Stimulated activated CD8-positive, alpha-beta memory T cell treated with anti-CD3 and anti-CD28 coated beads, Interleukin-15, amount 100 ng/mL, for 48 hours (primary cell): ENCODE measurements at regions not wholly inside any gene's neighbourhood (a gene's known extent, or its start where the extent isn't known, plus 50 kb on each side); places are given as distances from the start of the nearest gene placed in this dataset.

Experiments used
- DNase-seq, 2 donors: peaks; one replicate each; pipeline ENCODE4 v3.0.0-alpha.2; 2020; ENCODE audit warnings: low read depth in 2 of 2

DNA sequence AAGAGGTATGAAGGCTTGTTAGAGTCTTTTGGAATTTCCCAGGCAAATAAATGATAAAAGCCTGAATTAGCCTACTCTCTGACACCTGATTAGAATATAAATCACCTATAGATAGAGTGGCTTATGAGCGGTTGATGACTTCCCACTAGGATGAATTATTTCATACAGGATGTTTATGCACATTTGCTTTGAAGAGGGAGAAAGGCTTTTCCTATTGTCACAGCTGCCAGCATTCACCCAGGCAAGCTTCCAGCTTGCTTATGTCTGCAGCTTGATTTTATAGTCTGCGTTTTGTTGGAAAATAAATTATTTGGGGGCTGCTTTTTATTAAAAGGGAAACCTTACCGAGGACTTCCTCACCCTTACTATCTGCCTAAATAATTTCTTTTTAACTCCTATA lies 51.3 kb upstream of the EIF2S2 start:
- no peak for DNase-seq

DNA sequence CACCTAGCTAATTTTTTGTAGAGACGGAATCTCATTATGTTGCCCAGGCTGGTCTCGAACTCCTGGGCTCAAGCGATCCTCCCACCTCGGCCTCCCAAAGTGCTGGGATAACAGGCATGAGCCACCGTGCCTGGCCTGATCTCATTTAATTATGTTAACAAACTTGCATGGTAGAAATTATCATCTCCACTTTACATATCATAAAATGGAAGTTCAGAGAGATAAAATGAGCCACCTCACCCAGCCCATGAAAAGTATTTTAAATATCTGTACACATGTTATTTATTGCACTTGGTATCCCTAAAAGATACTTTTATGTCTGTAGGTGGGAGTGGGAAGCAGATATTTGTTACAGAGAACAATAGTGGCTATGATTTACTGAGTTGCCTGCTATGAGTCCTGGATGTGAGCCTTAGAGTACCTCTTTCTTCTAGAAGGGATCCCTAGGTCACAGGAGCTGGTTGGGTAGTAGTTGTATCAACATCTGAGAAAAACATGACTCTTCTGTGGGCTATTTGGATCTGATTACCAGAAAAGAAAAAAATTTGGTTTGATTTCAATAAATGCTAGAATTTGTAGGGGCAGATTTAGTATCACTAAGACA lies 52.4 kb upstream of the EIF2S2 start:
- no peak for DNase-seq

DNA sequence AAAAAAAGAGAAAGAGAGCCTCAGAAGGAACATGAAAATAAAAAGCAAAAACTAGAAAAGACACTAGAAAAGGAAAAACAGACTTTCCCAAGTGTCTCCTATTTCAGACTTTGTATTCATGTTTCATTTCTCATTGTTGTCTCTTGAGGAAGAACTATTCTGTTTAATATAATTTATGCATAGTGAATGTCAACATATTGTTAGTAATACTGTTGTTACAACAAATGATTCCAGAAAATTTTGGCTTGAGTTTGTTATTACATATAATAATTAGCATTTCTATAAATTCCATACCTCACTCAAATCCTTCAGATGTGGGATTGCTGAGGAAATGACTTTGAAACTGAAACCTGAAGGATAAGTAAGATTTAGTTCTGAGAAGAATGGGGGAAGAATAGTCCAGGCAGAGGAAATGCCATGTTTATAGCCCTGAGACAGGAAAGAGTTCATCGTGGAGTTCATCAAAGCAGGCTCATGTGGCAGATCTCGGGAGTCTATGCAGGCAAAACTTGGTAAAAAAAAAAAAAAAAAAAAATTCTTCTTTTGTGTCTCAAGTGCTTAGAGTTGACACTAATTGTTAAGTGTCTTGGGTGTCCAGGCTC lies 53.1 kb upstream of the EIF2S2 start:
- DNase-seq = no peak

DNA sequence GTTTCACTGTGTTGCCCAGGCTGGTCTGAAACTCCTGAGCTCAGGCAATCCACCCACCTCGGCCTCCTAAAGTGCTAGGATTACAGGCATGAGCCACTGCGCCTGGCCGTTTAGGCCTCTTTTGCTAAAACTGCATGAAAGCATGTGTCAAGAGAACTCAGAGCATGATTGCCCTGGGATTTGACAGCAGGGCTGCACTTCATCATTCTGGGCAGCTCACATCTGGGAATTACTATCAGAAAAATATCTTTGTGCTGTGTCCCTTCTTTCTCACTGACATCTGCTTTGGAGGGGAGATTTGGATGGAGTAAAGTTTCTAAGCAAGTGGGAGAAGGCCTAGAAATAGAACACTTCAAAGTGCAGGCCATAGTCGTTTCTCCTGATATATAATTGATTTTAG lies 59.6 kb upstream of the EIF2S2 start:
- no peak for DNase-seq

DNA sequence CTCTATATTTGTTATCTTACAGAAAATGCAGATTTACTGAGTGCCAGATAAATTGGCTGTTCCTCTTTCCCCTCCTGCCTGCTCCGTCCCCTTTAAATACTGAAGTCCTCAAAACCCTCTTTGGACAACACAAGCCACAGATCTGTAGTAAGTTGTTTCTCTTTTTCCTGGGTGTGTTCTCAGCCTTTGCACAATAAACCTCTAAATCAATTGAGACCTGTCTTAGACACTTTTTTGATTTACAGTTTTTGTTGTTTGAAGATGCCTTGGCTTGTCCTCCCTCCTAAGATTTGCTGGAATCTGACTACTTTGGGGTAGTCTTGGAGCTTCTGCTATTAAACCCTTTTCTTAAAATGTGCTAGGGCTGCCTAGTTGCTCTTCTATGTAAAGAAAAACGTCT lies 60.9 kb upstream of the EIF2S2 start:
- no peak for DNase-seq

DNA sequence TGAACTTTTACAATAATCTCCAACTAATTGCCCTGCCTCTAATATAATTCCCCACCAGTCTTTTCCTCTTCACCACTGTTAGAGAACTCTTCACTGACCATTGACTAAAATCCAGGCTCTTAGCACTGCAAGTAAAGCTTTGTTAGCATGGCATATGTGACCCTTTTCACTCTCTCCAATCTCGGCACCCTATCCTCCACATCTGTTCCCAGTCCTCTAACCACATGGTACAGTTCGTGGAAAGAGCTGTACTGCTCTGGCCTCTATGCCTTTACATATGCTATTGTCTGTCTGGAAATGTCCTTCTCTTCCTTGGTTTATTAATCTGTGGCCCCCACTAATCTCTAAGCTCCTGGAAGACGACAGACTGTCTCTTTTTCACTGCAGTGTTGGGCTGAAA lies 63.0 kb upstream of the EIF2S2 start:
- no peak for DNase-seq

DNA sequence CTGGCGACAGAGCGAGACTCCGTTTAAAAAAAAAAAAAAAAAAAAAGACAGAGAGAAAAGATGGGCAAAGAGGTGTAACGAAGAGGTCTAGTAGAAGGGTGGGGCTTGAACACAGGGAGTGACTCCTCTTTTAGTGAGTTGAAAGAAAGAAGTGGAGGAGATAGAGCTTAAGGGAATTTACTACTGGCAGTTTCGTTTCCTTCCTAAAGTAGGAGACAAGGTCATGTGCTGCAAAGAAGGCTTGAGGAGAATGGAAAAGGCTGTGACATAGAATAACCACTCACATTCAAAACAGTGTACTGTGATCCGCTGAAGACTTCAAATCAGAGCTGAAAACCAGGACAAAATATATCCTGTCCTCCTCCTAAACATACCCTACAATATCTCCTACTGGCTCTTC lies 63.8 kb upstream of the EIF2S2 start:
- no peak for DNase-seq

DNA sequence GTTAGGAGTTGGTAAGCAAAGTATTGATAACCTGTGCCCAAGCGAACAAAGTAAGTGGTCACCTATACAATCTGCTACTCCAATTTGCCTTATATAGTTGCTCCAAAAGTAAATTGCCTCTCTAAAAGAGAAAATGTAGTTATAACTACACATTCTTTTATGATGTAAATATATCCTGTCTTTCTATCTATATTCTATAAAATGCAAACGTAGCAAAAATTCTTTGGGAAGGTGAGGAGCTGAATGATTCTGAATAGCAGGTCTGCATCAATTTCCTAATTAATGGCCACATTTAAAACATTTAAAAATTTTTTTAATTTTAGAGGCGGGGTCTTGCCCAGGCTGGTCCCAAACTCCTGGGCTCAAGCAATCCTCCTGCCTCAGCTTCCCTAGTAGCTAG lies 64.2 kb upstream of the ASIP start:
- DNase-seq = no peak

DNA sequence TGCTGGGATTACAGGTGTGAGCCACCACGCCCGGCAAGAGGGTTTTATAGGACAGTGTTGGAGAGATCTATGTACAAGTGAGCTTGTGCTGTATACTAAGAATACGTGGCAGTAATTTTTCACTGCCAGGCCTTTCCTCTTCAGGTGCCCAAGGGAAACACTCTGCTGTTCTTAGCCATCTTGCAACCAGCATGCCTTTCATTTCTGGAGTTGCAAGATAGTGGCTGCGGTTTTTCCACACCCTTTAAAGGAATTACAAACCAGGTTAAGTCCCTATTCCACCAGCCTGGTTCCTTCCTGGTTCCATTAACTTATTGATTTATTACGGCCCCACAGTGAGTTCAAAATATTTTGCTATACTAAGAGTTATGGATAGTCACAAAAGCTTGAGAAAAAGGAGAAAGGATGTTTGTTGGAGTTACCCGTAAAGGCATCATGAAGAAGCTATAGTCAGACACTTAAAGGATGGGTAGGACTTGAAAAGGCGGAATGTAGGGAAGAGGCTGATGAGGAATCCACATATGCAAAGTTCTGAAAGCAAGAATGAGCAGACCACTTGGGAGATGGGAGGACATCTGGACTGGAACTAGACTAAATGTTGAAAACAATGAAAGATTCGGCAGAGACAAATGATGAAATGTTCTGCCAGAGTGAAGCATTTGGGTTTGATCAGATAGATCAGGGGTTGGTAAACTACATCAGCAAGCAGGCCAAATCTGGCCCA lies 61.4 kb upstream of the ASIP start:
- no peak for DNase-seq

DNA sequence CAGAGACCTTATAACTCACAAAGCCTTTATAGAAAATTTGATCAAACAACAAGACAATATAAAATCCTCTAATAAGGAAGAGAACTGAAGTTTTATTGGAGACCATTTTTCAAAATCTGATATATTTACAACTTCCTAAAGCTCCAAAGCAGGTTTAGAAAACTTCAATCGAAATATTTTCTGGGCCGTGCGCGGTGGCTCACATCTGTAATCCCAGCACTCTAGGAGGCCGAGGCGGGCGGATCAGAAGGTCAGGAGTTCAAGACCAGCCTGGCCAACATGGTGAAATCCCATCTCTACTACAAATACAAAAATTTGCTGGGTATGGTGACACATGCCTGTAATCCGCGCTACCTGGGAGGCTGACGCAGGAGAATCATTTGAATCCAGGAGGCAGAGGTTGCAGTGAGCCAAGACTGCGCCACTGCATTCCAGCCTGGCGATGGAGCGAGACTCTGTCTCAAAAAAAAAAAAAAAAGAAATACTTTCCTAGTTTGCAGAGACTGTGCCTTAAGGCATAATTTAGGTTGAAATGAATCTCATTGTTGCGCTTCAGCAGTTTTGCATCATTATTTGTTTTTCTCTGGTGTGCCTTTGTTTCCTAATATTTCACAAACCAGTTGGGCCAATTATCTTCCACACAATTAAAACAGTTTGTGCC lies 60.6 kb upstream of the ASIP start:
- DNase-seq = no peak

DNA sequence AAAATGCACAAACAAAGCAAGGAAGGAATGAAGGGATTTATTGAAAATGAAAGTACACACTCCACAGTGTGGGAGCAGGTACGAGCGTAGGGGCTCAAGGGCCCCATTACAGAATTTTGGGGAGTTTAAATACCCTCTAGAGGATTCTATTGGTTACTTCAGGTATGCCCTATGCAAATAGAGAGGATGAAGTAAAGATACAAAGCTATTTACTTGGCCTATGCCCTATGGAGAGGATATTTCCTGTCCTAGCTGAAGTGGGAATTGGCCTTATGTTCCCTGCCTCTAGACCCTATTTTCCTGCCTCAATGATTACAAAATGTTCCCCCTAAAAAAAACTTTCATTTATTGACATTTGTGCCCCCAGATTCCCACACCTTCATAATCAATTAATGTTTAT lies 59.7 kb upstream of the ASIP start:
- DNase-seq = no peak

DNA sequence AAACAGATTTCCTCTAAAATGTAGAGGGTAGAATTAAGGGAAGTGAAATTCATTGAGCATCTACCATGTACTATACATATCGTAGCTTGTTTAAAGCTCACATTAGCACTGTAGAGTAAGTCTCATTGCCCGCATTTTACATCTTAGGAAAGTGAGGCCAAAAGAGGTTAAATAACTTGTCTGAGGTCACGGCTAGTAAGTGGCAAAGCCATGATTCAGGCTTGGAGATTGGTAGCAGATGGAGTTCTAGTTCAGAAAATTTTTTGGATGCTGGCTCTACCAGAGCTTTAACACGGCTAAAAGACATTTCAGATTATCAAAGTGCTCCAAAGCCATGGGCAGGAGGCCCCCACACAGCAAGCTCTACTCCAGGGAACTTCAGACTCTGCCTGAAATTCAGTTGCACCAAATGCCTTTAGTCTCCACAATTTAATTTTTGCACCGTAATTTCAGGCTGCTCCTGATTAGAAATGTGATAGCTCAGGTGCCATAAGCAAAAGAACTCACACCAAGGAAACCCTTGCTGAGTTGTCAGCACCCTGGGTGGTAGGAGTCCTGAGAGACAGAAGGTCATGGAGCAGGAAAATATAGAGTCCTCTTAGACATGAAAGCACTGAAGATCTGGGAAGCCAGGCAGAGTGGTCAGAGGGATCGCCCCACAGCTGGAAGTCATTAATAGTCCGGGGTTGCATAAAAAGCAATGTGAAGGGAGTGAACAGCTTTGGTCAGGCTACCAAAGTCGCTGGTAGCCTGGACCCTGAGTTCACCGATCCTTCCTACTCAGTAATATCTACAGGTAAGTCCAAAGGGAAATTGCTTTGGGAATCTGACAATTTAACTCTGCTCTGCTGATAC lies 55.2 kb upstream of the ASIP start:
- DNase-seq = no peak

DNA sequence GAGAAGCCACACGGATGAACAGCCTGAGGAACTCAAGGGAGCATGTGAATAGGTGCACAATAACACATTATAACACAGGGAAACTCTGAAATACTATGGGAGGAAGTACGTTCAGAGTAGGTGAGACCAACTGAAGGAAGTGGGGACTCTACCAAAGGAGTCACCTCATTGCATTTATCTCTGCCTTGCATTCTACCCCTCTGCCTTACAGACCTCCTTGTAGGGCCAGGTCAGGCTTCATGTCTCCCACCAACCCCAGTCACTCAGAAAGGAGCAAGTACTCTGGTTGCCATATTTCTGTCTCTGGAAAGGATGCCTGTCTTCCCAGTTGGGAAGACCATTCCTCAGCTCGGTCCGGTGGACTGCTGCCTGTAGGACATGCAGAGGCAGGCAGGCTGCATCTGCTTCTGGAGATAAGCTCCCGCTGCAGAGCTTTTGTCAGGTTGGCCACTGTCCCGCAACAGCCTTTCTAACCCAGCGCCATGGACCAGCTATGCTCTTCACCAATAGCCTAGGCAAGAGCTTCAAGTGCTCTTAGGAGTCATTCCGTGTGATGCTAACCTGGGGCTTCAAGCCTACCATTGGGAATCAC lies 51.6 kb upstream of the ASIP start:
- DNase-seq = no peak

DNA sequence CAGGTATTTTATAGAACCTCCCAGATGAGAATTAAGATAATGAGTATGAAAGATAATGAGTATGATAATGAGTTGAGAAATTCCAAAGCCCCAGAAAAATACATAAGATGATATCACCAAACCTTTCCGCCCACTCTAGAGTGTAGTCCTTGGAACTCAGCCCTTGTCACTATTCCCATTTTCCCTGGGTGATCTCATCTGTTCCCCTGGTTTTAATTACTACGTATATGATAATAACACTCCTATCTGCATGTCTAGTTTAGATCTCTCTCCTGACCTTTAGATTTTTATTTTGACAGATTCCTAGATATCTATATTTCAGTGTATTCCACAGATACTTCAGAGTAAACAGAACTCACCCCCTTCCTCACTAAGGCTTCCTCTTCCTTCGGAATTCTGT lies 51.0 kb upstream of the ASIP start:
- DNase-seq = no peak

DNA sequence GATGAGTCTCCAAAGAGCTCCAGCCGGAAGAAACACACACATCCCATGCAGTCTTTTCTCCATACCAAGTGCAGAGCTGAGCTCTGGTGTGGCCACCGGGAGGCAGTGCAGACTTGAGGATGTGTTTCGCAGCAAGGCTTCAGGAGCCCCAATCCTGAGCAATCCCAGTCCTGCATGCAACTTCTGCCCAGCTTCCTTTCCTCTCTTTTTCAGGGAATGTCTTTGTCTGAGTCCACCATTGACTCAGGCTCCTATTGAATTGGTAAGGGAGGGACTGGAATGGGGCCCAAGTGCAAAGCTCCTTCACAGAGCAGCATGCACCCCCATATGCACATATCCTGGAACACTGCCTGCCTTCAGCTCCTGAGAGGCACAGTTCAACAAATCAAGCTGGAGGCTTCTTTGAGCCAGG lies 50.5 kb upstream of the ASIP start:
- peak; percentile 4 for DNase-seq
